ENCODE measurements at regions not wholly inside any gene's neighbourhood (a gene's known extent, or its start where the extent isn't known, plus 50 kb on each side); places are given as distances from the start of the nearest gene placed in this dataset.

DNA sequence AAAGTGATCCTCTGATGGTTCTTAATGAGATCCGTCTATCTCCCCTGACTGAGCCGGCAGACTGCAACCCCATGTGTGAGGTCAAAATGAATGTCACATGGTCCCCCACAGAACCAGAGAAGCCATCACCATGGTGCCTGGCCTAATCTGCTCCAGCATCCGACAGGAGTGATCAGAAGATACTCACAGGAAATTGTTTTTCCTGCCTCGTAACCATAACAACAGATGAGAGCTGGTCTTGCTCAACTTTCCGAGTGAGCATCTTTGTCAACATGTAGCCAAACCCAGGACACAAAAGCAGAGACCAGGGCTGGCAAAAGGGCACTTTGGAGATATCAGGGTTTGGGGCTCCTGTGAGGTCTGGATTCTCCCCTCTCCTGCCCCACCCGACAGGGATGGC lies 72.1 kb upstream of the C14orf180 start:
- TF ChIP-seq, protein P1, sequence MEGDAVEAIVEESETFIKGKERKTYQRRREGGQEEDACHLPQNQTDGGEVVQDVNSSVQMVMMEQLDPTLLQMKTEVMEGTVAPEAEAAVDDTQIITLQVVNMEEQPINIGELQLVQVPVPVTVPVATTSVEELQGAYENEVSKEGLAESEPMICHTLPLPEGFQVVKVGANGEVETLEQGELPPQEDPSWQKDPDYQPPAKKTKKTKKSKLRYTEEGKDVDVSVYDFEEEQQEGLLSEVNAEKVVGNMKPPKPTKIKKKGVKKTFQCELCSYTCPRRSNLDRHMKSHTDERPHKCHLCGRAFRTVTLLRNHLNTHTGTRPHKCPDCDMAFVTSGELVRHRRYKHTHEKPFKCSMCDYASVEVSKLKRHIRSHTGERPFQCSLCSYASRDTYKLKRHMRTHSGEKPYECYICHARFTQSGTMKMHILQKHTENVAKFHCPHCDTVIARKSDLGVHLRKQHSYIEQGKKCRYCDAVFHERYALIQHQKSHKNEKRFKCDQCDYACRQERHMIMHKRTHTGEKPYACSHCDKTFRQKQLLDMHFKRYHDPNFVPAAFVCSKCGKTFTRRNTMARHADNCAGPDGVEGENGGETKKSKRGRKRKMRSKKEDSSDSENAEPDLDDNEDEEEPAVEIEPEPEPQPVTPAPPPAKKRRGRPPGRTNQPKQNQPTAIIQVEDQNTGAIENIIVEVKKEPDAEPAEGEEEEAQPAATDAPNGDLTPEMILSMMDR (conservative IDR thresholded peaks at IDR 0.05; ENCODE audit: low read depth in 2 of 2), result no peak
- no peak for TF ChIP-seq EZH2phosphoT487 (IDR thresholded peaks at IDR 0.05; ENCODE audit: unreplicated experiment)
- TF ChIP-seq POLR2AphosphoS5 (IDR thresholded peaks at IDR 0.05; ENCODE audit: low read depth), result no peak
- TF ChIP-seq, protein P2, sequence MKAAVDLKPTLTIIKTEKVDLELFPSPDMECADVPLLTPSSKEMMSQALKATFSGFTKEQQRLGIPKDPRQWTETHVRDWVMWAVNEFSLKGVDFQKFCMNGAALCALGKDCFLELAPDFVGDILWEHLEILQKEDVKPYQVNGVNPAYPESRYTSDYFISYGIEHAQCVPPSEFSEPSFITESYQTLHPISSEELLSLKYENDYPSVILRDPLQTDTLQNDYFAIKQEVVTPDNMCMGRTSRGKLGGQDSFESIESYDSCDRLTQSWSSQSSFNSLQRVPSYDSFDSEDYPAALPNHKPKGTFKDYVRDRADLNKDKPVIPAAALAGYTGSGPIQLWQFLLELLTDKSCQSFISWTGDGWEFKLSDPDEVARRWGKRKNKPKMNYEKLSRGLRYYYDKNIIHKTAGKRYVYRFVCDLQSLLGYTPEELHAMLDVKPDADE (IDR thresholded peaks at IDR 0.05), result no peak
- no peak for TF ChIP-seq EZH2 (IDR thresholded peaks at IDR 0.05; ENCODE audit: low read depth, unreplicated experiment)
- TF ChIP-seq, protein P3, sequence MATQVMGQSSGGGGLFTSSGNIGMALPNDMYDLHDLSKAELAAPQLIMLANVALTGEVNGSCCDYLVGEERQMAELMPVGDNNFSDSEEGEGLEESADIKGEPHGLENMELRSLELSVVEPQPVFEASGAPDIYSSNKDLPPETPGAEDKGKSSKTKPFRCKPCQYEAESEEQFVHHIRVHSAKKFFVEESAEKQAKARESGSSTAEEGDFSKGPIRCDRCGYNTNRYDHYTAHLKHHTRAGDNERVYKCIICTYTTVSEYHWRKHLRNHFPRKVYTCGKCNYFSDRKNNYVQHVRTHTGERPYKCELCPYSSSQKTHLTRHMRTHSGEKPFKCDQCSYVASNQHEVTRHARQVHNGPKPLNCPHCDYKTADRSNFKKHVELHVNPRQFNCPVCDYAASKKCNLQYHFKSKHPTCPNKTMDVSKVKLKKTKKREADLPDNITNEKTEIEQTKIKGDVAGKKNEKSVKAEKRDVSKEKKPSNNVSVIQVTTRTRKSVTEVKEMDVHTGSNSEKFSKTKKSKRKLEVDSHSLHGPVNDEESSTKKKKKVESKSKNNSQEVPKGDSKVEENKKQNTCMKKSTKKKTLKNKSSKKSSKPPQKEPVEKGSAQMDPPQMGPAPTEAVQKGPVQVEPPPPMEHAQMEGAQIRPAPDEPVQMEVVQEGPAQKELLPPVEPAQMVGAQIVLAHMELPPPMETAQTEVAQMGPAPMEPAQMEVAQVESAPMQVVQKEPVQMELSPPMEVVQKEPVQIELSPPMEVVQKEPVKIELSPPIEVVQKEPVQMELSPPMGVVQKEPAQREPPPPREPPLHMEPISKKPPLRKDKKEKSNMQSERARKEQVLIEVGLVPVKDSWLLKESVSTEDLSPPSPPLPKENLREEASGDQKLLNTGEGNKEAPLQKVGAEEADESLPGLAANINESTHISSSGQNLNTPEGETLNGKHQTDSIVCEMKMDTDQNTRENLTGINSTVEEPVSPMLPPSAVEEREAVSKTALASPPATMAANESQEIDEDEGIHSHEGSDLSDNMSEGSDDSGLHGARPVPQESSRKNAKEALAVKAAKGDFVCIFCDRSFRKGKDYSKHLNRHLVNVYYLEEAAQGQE (IDR thresholded peaks at IDR 0.05; ENCODE audit: unreplicated experiment), result no peak
- no peak for TF ChIP-seq ZNF114 (CRISPR knock-in tag; IDR thresholded peaks at IDR 0.05)

Measured in GM23338 (cell line).